ENCODE measurements at regions not wholly inside any gene's neighbourhood (a gene's known extent, or its start where the extent isn't known, plus 50 kb on each side); places are given as distances from the start of the nearest gene placed in this dataset.

- intact Hi-C loops (cut with micrococcal nuclease), result no loop called here
- Mint-ChIP-seq H3K4me1 (ENCODE audit: low read depth) (no peaks in the 10 kb centered on the region), H3K4me3 (no peak overlapping the region), H3K9me3 (no peaks in the 10 kb centered on the region), H3K36me3 (no peaks in the 10 kb centered on the region), H3K27me3 (no peaks in the 10 kb centered on the region), H3K27ac (no peak overlapping the region)
- ChIA-PET CTCF (no interaction called here), POLR2A (no interaction called here)
- DNase-seq, result no peak
Observed at GRCh38 chrX:14476205-14476604, 53.1 kb upstream of the GLRA2 start.

GRCh38 chrX:14449773-14450172 is 79.6 kb upstream of the GLRA2 start:
- intact Hi-C loops (cut with micrococcal nuclease), result no loop called here
- ChIA-PET POLR2A (no interaction called here), CTCF (no interaction called here)
- Mint-ChIP-seq H3K4me1 (ENCODE audit: low read depth) (no peaks in the 10 kb centered on the region), H3K36me3 (no peaks in the 10 kb centered on the region), H3K27ac (no peak overlapping the region), H3K9me3 (no peaks in the 10 kb centered on the region), H3K4me3 (no peak overlapping the region), H3K27me3 (no peaks in the 10 kb centered on the region)
- DNase-seq, result no peak

DNA sequence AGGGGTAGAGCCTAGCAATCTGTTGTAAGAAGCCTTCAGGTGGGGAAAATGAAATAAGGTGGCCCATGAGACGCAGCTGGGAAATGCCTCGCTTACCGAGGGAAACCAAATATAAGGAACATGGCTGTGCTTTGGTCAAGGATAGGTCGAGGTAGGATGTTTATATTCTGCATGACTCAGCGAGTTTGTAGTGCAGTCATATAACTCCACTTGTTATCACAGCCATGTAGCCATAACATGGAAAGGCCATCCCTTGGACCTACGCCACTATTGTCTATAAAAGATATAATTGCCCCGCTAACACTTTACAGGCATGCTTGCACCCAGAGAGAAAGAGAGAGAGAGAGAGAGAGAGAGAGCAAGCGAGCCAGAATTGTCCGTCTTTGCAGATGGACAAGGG is 80.9 kb upstream of the GLRA2 start:
- DNase-seq, result no peak
- POLR2A ChIA-PET, result no interaction called here
- H3K9me3 Mint-ChIP-seq, result no peaks in the 10 kb centered on the region
- no peak overlapping the region for H3K27ac Mint-ChIP-seq
- CTCF ChIA-PET, result no interaction called here
- no peaks in the 10 kb centered on the region for H3K4me1 Mint-ChIP-seq (ENCODE audit: low read depth)
- no peak overlapping the region for H3K4me3 Mint-ChIP-seq
- no peaks in the 10 kb centered on the region for H3K27me3 Mint-ChIP-seq
- no peaks in the 10 kb centered on the region for H3K36me3 Mint-ChIP-seq
- intact Hi-C loops (cut with micrococcal nuclease), result no loop called here

- ChIA-PET CTCF (no interaction called here), POLR2A (no interaction called here)
- Mint-ChIP-seq H3K9me3 (no peaks in the 10 kb centered on the region), H3K36me3 (no peaks in the 10 kb centered on the region), H3K27me3 (no peaks in the 10 kb centered on the region), H3K27ac (no peak overlapping the region), H3K4me3 (no peak overlapping the region), H3K4me1 (ENCODE audit: low read depth) (no peaks in the 10 kb centered on the region)
- DNase-seq, result no peak
- intact Hi-C loops (cut with micrococcal nuclease), result no loop called here
Observed at GRCh38 chrX:14440106-14440505, 89.2 kb upstream of the GLRA2 start.

DNA sequence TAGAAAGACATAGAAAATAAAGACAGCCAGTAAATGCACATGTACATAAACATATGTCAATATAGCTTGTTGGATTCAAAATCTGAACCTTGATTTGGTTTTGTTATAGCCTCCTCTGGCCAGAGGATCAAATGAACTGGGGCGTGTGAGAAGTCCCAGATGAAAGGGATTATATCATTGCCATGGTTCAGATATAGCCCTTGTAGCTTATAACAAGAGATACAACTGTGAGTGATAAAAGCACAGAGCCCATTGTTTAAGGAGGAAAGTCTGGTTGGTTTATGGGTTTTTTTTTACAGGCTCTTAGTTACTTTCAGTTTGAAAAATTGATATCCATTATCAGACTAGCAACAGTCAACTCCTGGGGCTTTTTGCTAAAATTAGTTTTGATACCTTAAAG is 101.7 kb upstream of the GLRA2 start:
- Mint-ChIP-seq H3K4me1 (ENCODE audit: low read depth) (no peaks in the 10 kb centered on the region), H3K9me3 (no peaks in the 10 kb centered on the region), H3K27me3 (no peaks in the 10 kb centered on the region), H3K27ac (no peak overlapping the region), H3K36me3 (no peaks in the 10 kb centered on the region), H3K4me3 (no peak overlapping the region)
- intact Hi-C loops (cut with micrococcal nuclease), result no loop called here
- CTCF ChIA-PET, result no interaction called here
- POLR2A ChIA-PET, result no interaction called here
- DNase-seq, result no peak

DNA sequence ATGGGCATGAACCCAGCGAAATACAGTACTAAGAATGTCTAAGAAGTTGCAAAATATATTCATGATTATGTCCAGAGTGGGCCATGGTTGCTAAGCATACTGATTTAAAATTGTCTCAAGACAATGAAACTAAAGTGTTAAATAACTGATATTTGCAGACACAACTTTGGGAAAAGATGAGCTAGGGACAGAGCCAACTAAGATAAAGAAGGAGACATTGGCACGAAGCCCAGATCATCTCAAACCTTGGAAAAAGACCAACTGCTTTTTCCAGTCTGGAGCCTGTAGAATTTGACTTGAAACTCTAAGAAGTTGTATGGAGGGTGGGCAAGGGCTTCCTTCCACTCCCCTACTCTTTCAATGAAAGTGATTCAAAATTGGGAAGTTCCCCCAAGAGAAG is 108.5 kb upstream of the GLRA2 start:
- Mint-ChIP-seq H3K27ac (no peak overlapping the region), H3K27me3 (no peaks in the 10 kb centered on the region), H3K9me3 (no peaks in the 10 kb centered on the region), H3K4me3 (no peak overlapping the region), H3K36me3 (no peaks in the 10 kb centered on the region), H3K4me1 (ENCODE audit: low read depth) (no peaks in the 10 kb centered on the region)
- no peak for DNase-seq
- ChIA-PET CTCF (no interaction called here), POLR2A (no interaction called here)
- intact Hi-C loops (cut with micrococcal nuclease), result no loop called here

- POLR2A ChIA-PET, result no interaction called here
- intact Hi-C loops (cut with micrococcal nuclease), result no loop called here
- H3K27me3 Mint-ChIP-seq, result no peaks in the 10 kb centered on the region
- no peaks in the 10 kb centered on the region for H3K4me1 Mint-ChIP-seq (ENCODE audit: low read depth)
- H3K36me3 Mint-ChIP-seq, result no peaks in the 10 kb centered on the region
- no peaks in the 10 kb centered on the region for H3K9me3 Mint-ChIP-seq
- DNase-seq, result no peak
- no peak overlapping the region for H3K4me3 Mint-ChIP-seq
- CTCF ChIA-PET, result no interaction called here
- H3K27ac Mint-ChIP-seq, result no peak overlapping the region
Observed at GRCh38 chrX:14412686-14413085, 116.7 kb upstream of the GLRA2 start.

DNA sequence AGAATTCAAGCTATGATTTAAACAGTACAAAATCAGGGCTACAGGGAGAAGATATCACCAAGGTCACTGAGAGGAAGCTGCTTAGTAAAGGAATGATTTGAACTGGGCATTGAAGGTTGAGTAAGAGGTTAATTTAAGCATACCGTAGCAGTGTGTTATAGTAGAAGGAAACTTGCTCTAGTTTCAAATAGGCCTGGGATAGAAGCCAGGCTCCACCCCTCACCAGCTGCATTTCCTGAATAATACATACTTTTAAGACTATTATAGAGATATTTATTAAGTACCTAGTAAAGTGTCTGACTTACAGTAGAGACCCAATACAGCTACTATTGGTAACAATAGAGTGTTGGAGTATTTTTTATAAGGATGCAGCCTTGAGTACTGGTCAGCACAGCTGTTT is 118.0 kb upstream of the GLRA2 start:
- intact Hi-C loops (cut with micrococcal nuclease), result no loop called here
- ChIA-PET CTCF (no interaction called here), POLR2A (no interaction called here)
- no peak for DNase-seq
- H3K27ac Mint-ChIP-seq, result no peak overlapping the region
- H3K9me3 Mint-ChIP-seq, result no peaks in the 10 kb centered on the region
- H3K27me3 Mint-ChIP-seq, result no peaks in the 10 kb centered on the region
- no peak overlapping the region for H3K4me3 Mint-ChIP-seq
- no peaks in the 10 kb centered on the region for H3K36me3 Mint-ChIP-seq
- no peaks in the 10 kb centered on the region for H3K4me1 Mint-ChIP-seq (ENCODE audit: low read depth)

GRCh38 chrX:14409341-14409740 is 120.0 kb upstream of the GLRA2 start:
- ChIA-PET CTCF (no interaction called here), POLR2A (no interaction called here)
- Mint-ChIP-seq H3K36me3 (no peaks in the 10 kb centered on the region), H3K27ac (no peak overlapping the region), H3K4me1 (ENCODE audit: low read depth) (no peaks in the 10 kb centered on the region), H3K4me3 (no peak overlapping the region), H3K9me3 (no peaks in the 10 kb centered on the region), H3K27me3 (no peaks in the 10 kb centered on the region)
- intact Hi-C loops (cut with micrococcal nuclease), result no loop called here
- no peak for DNase-seq

- CTCF ChIA-PET, result no interaction called here
- Mint-ChIP-seq H3K27me3 (no peaks in the 10 kb centered on the region), H3K9me3 (no peaks in the 10 kb centered on the region), H3K4me1 (ENCODE audit: low read depth) (no peaks in the 10 kb centered on the region), H3K27ac (no peak overlapping the region), H3K36me3 (no peaks in the 10 kb centered on the region), H3K4me3 (no peak overlapping the region)
- intact Hi-C loops (cut with micrococcal nuclease), result no loop called here
- no peak for DNase-seq
- POLR2A ChIA-PET, result no interaction called here
Observed at GRCh38 chrX:14406225-14406624, 123.1 kb upstream of the GLRA2 start.

DNA sequence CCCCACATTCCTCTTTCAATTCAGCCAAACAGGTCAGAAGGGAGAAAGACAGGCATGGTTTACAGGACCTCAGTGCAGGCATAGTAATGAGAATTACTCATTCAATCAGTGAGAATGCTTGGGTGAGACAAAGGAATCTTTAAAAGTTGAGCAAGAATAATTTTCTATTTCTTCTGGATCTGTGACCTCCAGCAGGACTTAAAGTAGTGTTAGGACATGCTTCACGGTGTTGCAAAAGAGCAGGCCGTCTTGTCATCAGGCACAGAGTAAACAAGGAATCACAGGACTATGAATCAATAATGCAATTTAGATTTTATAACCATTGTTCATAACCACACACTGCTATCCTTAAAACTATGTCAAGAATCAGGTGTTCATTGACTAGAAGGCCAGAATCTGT is 130.6 kb upstream of the GLRA2 start:
- Mint-ChIP-seq H3K27ac (no peak overlapping the region), H3K36me3 (no peaks in the 10 kb centered on the region), H3K4me3 (no peak overlapping the region), H3K27me3 (no peaks in the 10 kb centered on the region), H3K4me1 (ENCODE audit: low read depth) (no peaks in the 10 kb centered on the region), H3K9me3 (peaks cover 3% of the 10 kb centered on the region)
- ChIA-PET CTCF (no interaction called here), POLR2A (no interaction called here)
- no peak for DNase-seq
- intact Hi-C loops (cut with micrococcal nuclease), result no loop called here

GRCh38 chrX:14389682-14390081 is 139.7 kb upstream of the GLRA2 start:
- CTCF ChIA-PET, result no interaction called here
- H3K27ac Mint-ChIP-seq, result no peak overlapping the region
- H3K4me1 Mint-ChIP-seq (ENCODE audit: low read depth), result no peaks in the 10 kb centered on the region
- no peaks in the 10 kb centered on the region for H3K27me3 Mint-ChIP-seq
- intact Hi-C loops (cut with micrococcal nuclease), result no loop called here
- H3K4me3 Mint-ChIP-seq, result no peak overlapping the region
- no peak for DNase-seq
- no peaks in the 10 kb centered on the region for H3K36me3 Mint-ChIP-seq
- POLR2A ChIA-PET, result no interaction called here
- H3K9me3 Mint-ChIP-seq, result peaks cover 7% of the 10 kb centered on the region

DNA sequence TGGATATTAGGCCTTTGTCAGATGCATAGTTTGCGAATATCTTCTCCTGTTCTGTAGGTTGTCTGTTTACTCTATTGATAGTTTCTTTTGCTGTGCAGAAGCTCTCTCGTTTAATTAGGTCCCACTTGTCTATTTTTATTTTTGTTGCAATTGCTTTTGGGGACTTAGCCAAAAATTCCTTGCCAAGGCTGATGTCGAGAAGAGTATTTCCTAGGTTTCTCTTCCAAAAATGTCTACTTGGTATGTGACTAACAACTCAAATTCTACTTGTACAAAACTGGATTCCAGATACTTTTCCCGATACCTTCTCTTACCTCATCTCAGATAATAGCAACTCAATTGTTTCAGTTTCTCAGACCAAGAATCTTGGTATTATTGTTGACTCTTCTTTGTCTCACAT is 142.4 kb upstream of the GLRA2 start:
- Mint-ChIP-seq H3K27me3 (no peaks in the 10 kb centered on the region), H3K9me3 (no peaks in the 10 kb centered on the region), H3K4me1 (ENCODE audit: low read depth) (no peaks in the 10 kb centered on the region), H3K36me3 (no peaks in the 10 kb centered on the region), H3K4me3 (no peak overlapping the region), H3K27ac (no peak overlapping the region)
- no peak for DNase-seq
- intact Hi-C loops (cut with micrococcal nuclease), result no loop called here
- CTCF ChIA-PET, result no interaction called here
- POLR2A ChIA-PET, result interaction anchor here (0.6 kb wide), 1 partner anchor 14 kb away, joined by 3 read pairs; no protein-coding TSS in a partner anchor

- Mint-ChIP-seq H3K27me3 (no peaks in the 10 kb centered on the region), H3K9me3 (no peaks in the 10 kb centered on the region), H3K4me3 (no peak overlapping the region), H3K27ac (no peak overlapping the region), H3K36me3 (no peaks in the 10 kb centered on the region), H3K4me1 (ENCODE audit: low read depth) (no peaks in the 10 kb centered on the region)
- ChIA-PET POLR2A (no interaction called here), CTCF (no interaction called here)
- DNase-seq, result no peak
- intact Hi-C loops (cut with micrococcal nuclease), result no loop called here
Observed at GRCh38 chrX:14380044-14380443, 149.3 kb upstream of the GLRA2 start.
